NCI-H2196 (cell line): ENCODE measurements at regions not wholly inside any gene's neighbourhood (a gene's known extent, or its start where the extent isn't known, plus 50 kb on each side); places are given as distances from the start of the nearest gene placed in this dataset.

Source experiments
- DNase-seq: peaks from one replicate; lab custom pipeline; 2025; ENCODE audit not compliant: unreplicated experiment; lab: John Stamatoyannopoulos, UW

- DNase-seq, result no peak
Measured at GRCh38 chr18:38944446-38945024, 1378.9 kb upstream of the CELF4 start.

DNA sequence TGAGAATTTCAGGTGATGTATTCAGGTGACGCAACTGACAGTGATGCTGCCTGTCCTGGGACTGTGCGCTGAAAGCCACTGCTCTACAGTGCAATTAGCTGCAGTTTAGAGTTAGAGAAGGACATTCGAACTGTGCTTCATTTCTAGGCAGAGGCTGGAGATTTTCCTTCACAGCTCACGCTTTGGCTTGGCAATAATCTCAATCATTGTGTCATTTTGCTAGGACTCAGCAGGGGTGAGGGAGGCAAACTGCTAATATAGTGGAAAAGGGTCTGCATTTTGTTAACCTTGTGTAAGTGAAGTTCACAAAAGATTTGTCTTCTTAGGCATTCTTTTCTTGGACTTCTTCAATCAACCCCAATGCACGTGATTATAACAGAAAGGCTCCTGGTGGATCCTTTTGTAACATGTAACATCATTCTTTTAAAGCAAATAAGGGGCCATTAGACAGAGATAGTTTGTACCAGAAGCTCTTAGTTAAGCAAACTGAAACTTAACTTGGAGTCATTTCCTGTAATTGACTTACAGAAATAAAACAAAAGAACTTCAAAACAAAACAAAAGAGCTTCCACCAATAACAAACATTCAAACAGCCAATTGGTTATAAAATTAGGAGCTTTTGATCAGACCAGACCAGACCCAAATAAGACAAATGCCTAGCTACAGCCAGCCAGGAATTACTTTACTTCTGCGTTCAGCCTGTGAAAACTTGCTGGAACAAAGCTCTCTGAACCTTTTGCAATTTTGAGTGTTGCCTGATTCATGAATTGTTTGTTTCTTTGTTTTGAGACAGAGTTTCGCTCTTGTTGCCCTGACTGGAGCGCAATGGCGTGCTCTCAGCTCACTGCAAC is 1376.3 kb upstream of the CELF4 start:
- DNase-seq, result no peak

GRCh38 chr18:38940863-38941531 is 1375.4 kb upstream of the CELF4 start:
- DNase-seq, result peak; percentile 76

DNA sequence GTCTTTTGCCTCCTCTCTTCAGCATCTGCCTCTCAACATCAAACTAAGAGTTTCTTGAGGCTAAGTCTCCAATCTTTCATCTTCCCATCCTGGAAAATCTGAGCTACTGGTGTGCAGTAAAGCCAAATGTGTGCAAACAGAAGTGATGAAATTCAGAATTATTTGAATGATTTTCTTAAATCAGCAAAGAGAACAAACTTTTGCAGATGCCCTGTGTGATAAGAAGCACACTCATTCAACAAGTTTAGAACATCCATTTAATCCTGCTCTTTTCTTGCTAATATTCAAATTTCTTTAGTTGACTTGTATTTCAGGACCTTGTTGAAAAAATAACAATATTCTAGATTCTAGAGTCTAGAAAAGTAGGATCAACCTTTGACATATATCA is 1374.9 kb upstream of the CELF4 start:
- DNase-seq, result no peak

DNA sequence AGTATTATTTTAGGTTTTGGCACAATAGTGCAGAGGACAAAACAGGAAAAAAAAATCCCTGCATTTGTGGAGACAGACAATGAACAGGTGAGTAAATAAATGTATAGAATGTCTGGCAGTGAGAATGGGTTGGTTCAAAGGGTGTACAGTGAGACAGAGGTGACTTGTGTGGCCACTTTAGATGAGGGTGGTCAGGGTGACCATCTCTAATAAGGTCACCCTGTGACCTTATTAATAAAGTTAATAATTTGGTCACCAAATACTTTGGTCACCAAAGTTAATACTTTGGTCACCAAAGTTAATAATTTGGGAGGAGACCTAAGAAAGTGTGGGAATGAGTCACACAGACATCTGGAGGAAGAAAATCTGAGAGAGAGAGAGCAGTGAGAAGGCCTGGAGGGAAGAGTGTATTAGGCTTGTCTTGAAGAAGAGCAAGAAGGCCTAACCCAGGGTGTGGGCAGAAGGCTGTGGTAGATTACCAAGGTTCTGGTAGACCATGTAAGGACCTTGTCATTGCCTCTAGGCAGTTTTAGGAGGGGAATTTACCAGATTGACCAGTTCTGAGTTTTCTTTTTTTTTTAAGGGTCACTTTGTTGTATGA is 1368.4 kb upstream of the CELF4 start:
- DNase-seq, result no peak

DNA sequence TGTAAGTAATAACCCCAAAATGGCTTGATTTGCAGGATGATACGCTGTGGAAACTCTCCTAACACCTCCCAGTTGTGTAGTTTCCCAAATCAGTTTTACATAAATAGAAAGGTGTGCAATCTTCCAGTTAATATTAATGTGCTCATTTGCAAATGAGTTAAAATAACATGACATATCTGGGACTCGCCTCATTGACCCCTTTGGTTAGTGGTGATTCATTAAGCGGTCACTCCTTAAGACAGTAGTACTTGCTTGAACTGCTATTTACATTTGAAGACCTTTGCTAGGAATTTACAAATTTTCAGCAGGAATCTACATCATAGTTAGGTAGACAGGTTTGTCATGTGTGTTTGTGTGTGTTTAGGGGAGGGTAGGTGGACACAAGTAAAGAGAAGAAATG is 1367.7 kb upstream of the CELF4 start:
- no peak for DNase-seq

DNA sequence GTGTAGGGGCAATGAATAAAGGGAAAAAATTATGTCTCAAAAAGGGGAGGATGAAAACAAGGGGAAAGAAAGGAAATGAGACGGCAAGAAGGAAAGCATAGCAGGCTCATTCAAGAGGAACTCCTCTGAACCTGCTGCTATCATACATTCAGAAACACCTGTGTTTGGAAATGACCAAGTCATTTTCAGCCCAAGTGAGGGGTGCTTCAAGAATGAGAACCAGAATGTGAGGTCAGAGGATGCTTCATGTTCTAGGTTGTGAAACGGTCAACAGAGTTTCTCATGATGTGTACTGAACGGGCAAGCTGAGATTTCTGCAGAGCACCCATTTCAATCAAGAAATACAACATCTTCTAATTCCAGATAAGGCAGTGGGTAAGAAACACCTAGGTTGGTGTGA is 1367.2 kb upstream of the CELF4 start:
- no peak for DNase-seq

DNA sequence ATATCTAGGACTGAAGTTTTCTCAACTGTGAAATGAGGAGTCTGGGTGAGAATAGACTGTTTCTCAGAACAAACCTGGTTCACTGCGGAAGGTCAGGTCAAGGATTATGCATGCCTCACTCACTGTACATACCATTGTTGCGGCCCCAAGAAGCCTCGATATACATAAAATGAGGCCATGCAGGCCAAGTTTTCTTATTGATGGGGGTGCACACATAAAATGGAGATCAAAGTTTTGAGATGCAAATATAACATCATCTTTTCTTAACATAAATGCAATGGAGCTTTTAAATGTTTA is 1366.1 kb upstream of the CELF4 start:
- no peak for DNase-seq

DNA sequence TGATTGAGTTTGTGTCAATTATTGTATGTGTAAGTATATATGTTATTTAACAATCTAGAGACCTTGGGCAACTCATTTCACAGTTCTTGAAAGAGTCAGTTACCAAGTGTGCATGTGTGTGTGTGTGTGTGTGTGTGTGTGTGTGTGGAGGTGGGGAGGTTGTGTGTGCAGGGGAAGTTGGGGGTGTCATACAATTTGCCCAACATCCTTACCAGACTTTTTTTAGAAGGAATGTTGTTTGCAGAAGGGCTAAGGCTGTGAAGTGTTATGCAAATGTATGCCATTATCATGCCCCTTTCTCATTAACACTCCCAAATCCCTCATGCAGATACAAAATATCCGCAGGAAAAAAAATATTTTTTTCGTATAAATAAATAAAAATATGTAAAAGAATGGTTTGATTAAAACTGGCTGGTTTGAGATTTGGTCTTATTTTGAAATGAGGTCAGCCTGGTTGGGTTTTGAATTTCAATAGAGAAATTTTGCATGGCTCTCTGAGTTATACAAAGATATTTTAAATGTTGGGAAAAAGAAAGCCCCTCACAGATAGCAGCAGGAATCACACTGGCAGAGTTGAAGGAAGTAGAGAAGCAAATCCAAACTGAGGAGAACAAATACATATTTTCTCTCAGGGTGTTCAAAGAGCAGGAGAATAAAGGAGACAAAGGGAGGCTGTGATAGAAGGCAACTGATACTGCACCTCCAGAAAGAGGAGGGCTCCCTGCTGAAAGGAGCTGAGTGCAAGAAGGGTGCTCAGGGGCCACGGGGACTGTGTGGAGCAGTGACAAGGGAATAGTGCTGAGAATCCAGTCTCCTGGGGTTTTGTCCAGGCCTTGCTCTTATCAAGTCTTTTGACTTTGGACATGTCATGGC is 1365.5 kb upstream of the CELF4 start:
- DNase-seq, result no peak

- no peak for DNase-seq
Measured at GRCh38 chr18:38923540-38923939, 1357.9 kb upstream of the CELF4 start.

GRCh38 chr18:38923126-38923525 is 1357.5 kb upstream of the CELF4 start:
- DNase-seq, result no peak

DNA sequence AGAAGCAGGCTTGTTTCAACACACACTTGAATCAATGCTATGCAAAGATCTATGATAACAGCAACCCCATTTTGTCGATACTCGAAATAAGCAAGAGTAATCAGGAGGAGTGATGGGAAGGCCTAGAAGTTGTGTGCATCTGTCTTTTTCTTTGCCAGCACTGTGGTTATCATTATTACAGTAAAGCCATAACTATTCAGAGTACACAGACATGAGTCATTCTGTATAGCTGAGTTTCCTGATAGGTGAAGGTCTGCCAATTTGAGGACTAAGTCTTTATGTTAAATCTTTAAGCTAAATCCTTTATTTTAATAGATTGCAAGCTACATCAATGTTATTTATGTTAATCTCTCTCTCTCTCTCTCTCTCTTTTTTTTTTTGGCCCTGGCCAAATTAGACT is 1344.4 kb upstream of the CELF4 start:
- no peak for DNase-seq

GRCh38 chr18:38902796-38903195 is 1337.2 kb upstream of the CELF4 start:
- DNase-seq, result no peak

DNA sequence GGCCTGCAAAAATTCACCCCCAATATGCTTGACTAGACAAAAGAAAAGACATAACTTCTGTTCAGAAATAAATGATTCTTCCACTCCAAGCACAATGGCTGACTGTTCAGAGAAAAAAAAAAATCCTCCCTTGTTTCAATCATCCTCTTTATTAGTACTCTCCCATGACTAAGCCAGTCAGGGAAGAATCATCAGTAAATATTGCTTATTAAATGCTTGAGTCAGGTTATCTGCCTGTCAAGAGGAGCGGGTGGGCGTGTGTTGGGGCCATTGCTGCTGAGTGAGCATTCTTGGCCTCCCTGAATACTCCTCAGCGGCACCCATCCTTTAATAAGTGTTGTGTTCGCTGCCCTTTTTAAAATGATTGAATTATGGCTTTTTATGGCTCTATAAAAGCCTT is 1334.8 kb upstream of the CELF4 start:
- DNase-seq, result no peak

DNA sequence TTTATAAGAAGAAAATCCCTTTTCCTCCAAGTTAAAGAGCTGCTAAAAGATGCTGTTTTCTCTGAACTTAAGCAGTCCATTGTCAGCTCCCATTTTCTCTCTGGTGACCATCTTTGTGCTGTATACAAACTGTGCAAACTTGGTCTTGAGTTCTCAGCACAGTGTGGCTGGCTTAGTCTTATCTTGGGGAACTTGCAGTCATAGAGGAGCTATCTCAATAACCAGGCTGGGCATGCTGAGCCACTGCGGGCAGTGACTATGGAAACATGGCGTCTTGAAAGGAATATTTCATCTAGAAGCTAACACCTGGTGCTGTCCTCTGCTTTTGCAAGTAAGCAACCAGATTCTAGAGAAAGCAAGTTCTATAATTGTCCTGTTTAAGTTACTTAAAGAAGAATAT is 1334.4 kb upstream of the CELF4 start:
- DNase-seq, result no peak

DNA sequence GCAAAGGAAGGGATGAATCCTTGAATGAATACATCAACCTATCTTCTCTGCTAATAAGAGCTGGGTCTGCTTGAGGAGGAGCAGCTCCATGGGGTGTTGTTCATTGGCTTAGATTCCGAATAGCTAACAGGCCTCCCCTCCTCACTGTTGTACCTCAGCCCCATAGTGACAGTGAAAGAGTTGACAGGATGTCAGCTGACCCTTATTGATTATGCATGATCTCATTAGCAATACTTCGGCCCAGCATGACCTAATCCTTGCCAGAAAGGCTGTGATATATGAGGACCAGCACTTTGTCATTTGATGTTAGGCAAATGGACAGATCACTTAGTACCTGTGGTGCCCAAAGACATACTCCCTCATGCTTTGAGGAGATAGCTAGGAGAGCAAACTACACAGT is 1333.7 kb upstream of the CELF4 start:
- no peak for DNase-seq

DNA sequence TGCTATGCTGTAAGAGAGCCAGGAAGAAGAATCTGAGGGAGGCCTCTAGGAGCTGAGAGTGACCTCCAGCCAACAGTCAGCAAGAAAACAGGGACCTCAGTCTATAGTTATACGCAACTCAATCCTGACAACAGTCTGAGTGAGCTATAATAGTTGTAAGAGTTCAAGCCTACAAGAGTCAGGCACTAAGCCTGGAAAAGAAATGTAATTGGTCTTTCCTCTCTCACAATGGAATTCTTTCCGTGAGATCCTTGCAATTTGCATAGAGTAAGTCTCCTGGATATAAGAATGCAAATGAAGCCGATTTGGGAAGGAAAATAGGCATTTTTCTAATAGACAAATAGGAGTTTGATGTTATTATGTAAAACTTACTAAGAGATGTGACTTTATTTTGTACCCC is 1332.6 kb upstream of the CELF4 start:
- DNase-seq, result no peak

GRCh38 chr18:38895560-38895959 is 1330.0 kb upstream of the CELF4 start:
- DNase-seq, result no peak

- no peak for DNase-seq
Measured at GRCh38 chr18:38887671-38888020, 1322.0 kb upstream of the CELF4 start.

DNA sequence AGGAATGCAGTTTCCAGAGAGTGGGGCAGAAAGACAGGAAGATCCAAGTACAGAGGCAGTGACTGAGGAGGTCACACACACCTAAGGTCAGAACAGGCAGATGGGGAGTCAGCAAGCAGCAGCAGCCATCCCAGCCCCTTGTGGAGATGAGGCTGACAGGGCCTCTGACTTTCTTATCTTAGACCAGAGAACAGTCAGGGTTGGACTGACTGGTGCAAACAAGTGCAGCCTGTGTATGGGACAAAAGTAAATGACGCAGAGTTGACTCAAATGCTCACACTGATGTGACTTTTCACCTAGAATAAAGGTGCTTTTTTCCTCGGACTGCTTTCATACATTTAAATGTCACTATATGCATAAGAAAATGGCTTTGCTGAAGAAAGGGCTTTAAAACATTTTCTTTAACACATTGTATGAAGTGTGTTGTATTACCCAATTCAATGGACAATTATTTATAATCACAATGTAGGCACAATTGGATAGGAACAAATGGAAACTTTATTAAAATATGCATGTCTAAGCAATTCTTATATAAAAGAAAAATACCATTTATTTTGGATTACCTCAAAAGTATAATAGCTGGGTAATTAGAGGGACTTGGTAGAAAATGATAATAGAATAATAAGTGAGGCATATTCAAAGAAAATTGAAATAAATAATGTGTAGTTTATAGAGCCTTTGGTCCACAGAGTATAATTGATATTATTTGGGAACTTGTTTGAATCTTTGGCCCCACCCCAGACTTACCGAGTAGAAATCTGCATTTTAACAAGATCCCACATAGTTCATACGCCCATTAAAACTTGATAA is 1321.5 kb upstream of the CELF4 start:
- DNase-seq, result no peak
